GM19193 (cell line): ENCODE measurements at regions not wholly inside any gene's neighbourhood (a gene's known extent, or its start where the extent isn't known, plus 50 kb on each side); places are given as distances from the start of the nearest gene placed in this dataset.

Source experiments
- POLR2A ChIP-seq: IDR thresholded peaks from 4 replicates; pipeline ENCODE4 v1.6.1; 2011; ENCODE audit not compliant: insufficient read depth, insufficient read length; ENCODE audit errors: extremely low read depth

GRCh38 chrX:38900719-38901118 lies 99.5 kb downstream of the MID1IP1 start:
- no peak for TF ChIP-seq POLR2A

- no peak for TF ChIP-seq POLR2A
Measured at GRCh38 chrX:38902972-38903492, 101.8 kb downstream of the MID1IP1 start.

- no peak for TF ChIP-seq POLR2A
Measured at GRCh38 chrX:38916801-38917200, 115.5 kb downstream of the MID1IP1 start.

GRCh38 chrX:38917954-38918353 lies 116.7 kb downstream of the MID1IP1 start:
- no peak for TF ChIP-seq POLR2A

GRCh38 chrX:38919202-38919601 lies 117.9 kb downstream of the MID1IP1 start:
- TF ChIP-seq POLR2A = no peak

- TF ChIP-seq POLR2A = no peak
Measured at GRCh38 chrX:38919853-38920528, 118.7 kb downstream of the MID1IP1 start.

GRCh38 chrX:38923451-38923969 lies 122.3 kb downstream of the MID1IP1 start:
- TF ChIP-seq POLR2A = no peak

GRCh38 chrX:38927592-38927991 lies 126.3 kb downstream of the MID1IP1 start:
- no peak for TF ChIP-seq POLR2A

GRCh38 chrX:38929966-38930421 lies 128.7 kb downstream of the MID1IP1 start:
- no peak for TF ChIP-seq POLR2A

- TF ChIP-seq POLR2A = no peak
Measured at GRCh38 chrX:38930474-38930873, 129.2 kb downstream of the MID1IP1 start.

GRCh38 chrX:38935561-38935960 lies 134.3 kb downstream of the MID1IP1 start:
- no peak for TF ChIP-seq POLR2A

- TF ChIP-seq POLR2A = no peak
Measured at GRCh38 chrX:38937400-38937799, 136.1 kb downstream of the MID1IP1 start.

GRCh38 chrX:38937926-38938325 lies 136.7 kb downstream of the MID1IP1 start:
- TF ChIP-seq POLR2A = no peak

- TF ChIP-seq POLR2A = no peak
Measured at GRCh38 chrX:38939067-38939466, 137.8 kb downstream of the MID1IP1 start.

GRCh38 chrX:38940547-38940946 lies 139.3 kb downstream of the MID1IP1 start:
- no peak for TF ChIP-seq POLR2A

- no peak for TF ChIP-seq POLR2A
Measured at GRCh38 chrX:38941675-38942074, 140.4 kb downstream of the MID1IP1 start.

- no peak for TF ChIP-seq POLR2A
Measured at GRCh38 chrX:38943120-38943519, 141.9 kb downstream of the MID1IP1 start.

- no peak for TF ChIP-seq POLR2A
Measured at GRCh38 chrX:38948046-38948445, 146.8 kb downstream of the MID1IP1 start.

GRCh38 chrX:38954520-38954919 lies 153.3 kb downstream of the MID1IP1 start:
- no peak for TF ChIP-seq POLR2A
